VCaP (cell line): ENCODE measurements at regions not wholly inside any gene's neighbourhood (a gene's known extent, or its start where the extent isn't known, plus 50 kb on each side); places are given as distances from the start of the nearest gene placed in this dataset.

Experiments
- H3K27ac ChIP-seq: fragments of 450-650 bp; 2 replicates; pipeline ENCODE4 v1.5.1; 2017
- CTCF ChIP-seq: fragments of 450-650 bp; conservative IDR thresholded peaks from 2 replicates; pipeline ENCODE4 v1.5.1; 2017; ENCODE audit warnings: mild to moderate bottlenecking, moderate library complexity

GRCh38 chr2:60118061-60118460, 435.4 kb downstream of the BCL11A start:
- TF ChIP-seq CTCF = 0 out of 2 replicates have a peak, but pooled peaks have one; percentile 16
- no peak overlapping the region for H3K27ac ChIP-seq

- H3K27ac ChIP-seq = no peak overlapping the region
- TF ChIP-seq CTCF = no peak
These were observed 437.1 kb downstream of the BCL11A start for GRCh38 chr2:60116161-60116875.

DNA sequence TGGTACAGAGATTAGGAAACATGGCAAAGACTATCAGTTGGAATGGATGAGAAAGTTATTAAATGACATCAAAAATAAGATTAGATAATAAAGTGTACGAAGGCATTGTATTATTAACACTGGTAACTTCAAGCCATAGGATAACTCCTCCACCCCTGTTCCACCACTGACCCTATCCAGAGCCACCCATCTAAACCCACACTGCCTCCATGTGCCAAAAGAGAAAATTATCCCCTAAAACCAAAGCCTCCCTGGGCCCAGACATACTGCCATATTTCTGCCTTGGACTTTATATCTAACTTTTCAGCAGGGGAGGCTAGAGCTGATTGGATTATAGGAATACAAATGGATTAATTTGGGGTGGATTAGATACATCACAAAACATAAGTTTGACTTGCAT, 443.7 kb downstream of the BCL11A start:
- no peak for TF ChIP-seq CTCF
- no peak overlapping the region for H3K27ac ChIP-seq

- no peak for TF ChIP-seq CTCF
- no peak overlapping the region for H3K27ac ChIP-seq
These were observed 446.5 kb downstream of the BCL11A start for GRCh38 chr2:60106836-60107529.

DNA sequence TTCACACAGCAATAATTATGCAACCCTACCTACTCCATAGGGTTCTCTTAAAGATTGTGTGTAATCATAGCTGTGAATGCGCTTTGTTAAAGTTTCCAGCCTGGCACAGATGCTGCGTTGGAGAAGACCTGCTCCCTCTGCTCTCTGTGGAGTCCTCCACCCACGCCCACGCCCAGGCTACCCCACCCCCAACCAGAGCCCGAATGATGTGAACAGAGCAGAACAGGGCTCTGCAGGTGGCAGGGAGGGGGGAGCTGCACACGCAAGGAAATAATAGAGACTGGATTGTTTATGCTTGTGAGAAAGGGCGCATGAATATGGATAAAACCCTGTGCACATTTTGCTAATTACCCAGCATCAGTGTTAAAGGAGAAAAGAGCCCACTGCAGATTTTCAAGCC, 447.5 kb downstream of the BCL11A start:
- H3K27ac ChIP-seq = no peak overlapping the region
- TF ChIP-seq CTCF = no peak

DNA sequence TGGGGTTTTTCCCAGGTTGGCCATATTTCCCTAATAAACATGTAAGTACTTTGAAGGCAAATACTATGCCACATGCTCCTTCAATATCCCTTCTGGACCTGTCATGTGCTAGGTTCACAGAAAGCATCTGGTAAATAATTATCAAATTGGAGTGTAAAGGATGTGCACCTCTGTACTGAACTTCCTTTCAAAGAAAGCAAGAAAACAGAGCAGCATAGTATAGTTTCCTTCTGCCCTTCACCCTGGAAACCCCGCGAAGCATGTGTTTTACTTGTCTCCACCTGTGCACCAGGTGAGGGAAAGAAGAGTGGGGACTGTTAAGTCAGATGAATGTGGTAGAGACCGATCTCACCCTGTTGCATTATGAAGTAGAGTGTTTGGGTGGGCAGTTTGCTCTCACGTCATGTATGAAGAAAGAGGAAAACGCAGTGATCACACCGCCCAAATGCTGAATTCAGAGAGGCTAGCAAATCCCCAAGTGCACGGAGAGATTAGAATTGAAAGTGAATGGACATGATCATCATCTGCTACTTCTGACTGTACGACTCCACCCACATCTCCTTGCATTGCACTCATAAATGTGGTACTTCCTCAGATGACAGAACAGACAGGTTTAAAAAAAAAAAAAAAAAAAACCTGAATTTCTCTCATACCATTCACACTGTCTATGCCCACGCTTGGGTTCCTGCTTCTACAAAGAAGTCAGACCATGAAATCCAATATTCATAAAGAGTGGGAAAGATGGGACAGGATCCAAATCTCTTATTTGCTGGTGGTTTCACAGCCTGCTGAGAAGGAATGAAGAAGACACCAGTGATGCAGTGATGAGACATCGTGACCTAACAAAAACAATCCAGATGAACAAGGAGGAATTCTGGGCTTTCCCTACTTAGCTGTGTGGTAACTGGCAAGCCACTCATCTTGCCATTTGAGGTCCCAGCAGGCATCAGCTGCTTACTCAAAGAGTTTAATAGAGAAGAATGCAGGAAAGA, 448.6 kb downstream of the BCL11A start:
- TF ChIP-seq CTCF = no peak
- H3K27ac ChIP-seq = no peak overlapping the region

- TF ChIP-seq CTCF = no peak
- H3K27ac ChIP-seq = no peak overlapping the region
These were observed 453.4 kb downstream of the BCL11A start for GRCh38 chr2:60100034-60100433.
